PFSK-1 (cell line): ENCODE measurements at regions not wholly inside any gene's neighbourhood (a gene's known extent, or its start where the extent isn't known, plus 50 kb on each side); places are given as distances from the start of the nearest gene placed in this dataset.

Experiments
- FOXP2 ChIP-seq: optimal IDR thresholded peaks from 2 replicates; pipeline ENCODE3; 2011; ENCODE audit warnings: borderline replicate concordance, control low read depth, inconsistent platforms; ENCODE audit not compliant: insufficient read depth; ENCODE audit errors: extremely low read length, extremely low read depth
- POLR2AphosphoS5 ChIP-seq: IDR thresholded peaks from 2 replicates; pipeline ENCODE4 v1.6.1; 2012; ENCODE audit warnings: low read depth, mild to moderate bottlenecking, control low read depth, low read length, moderate library complexity
- REST ChIP-seq, 2 experiments: IDR thresholded peaks; 2 replicates each; pipeline versions ENCODE4 v1.6.1 to v1.8.0; 2011 to 2012; ENCODE audit warnings: low read depth in 2 of 2, low read length in 2 of 2, control low read depth in 1 of 2, inconsistent platforms in 1 of 2, mild to moderate bottlenecking in 1 of 2, moderate library complexity in 1 of 2; ENCODE audit not compliant: insufficient read depth in 1 of 2
- SIN3A ChIP-seq: IDR thresholded peaks from 2 replicates; pipeline ENCODE4 v1.6.1; 2012; ENCODE audit warnings: mild to moderate bottlenecking, low read length, moderate library complexity, borderline replicate concordance; ENCODE audit not compliant: insufficient read depth
- TAF1 ChIP-seq: IDR thresholded peaks from 2 replicates; pipeline ENCODE4 v1.6.1; 2012; ENCODE audit warnings: low read length, control low read depth, borderline replicate concordance; ENCODE audit not compliant: insufficient read depth

GRCh38 chr20:53809217-53809616 lies 215.6 kb upstream of the ZNF217 start:
- TF ChIP-seq FOXP2 (no peak), REST (IDR thresholded peaks at IDR 0.05; ENCODE audit: insufficient read depth in 1 of 2, low read depth in 2 of 2, low read length in 2 of 2) (no peak), POLR2AphosphoS5 (no peak), SIN3A (no peak), TAF1 (no peak)

DNA sequence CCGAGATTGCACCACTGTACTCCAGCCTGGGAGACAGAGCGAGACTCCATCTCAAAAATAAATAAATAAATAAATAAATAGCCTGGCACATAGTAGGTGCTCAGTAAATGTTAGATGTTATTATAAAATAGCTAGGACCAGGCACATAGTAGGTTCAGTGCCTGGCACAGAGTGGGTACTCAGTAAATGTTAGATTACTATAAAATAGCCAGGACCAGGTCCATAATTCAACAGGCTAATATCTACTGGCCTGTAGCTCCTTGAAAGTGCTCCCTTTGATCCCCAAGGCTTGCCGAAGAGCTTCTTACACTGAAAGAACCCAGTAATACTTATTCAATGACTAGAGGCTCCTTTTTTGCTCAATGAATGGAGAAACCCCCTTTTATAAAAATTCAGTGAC lies 215.1 kb upstream of the ZNF217 start:
- TF ChIP-seq REST (IDR thresholded peaks at IDR 0.05; ENCODE audit: insufficient read depth in 1 of 2, low read depth in 2 of 2, low read length in 2 of 2), result no peak
- TF ChIP-seq POLR2AphosphoS5, result no peak
- no peak for TF ChIP-seq FOXP2
- TF ChIP-seq TAF1, result no peak
- TF ChIP-seq SIN3A, result no peak

- no peak for TF ChIP-seq TAF1
- TF ChIP-seq POLR2AphosphoS5, result no peak
- TF ChIP-seq REST (IDR thresholded peaks at IDR 0.05; ENCODE audit: insufficient read depth in 1 of 2, low read depth in 2 of 2, low read length in 2 of 2), result no peak
- TF ChIP-seq SIN3A, result no peak
- TF ChIP-seq FOXP2, result no peak
Observed at GRCh38 chr20:53806683-53807401, 213.2 kb upstream of the ZNF217 start.

GRCh38 chr20:53805895-53806384 lies 212.3 kb upstream of the ZNF217 start:
- TF ChIP-seq SIN3A, result no peak
- no peak for TF ChIP-seq REST (IDR thresholded peaks at IDR 0.05; ENCODE audit: insufficient read depth in 1 of 2, low read depth in 2 of 2, low read length in 2 of 2)
- no peak for TF ChIP-seq POLR2AphosphoS5
- no peak for TF ChIP-seq FOXP2
- TF ChIP-seq TAF1, result no peak
